HG02870 (cell line): ENCODE measurements at regions not wholly inside any gene's neighbourhood (a gene's known extent, or its start where the extent isn't known, plus 50 kb on each side); places are given as distances from the start of the nearest gene placed in this dataset.

Experiments used
- ATAC-seq: cut with Tn5 transposase; IDR thresholded peaks from one replicate; pipeline ENCODE4 v1.9.1; 2021; ENCODE audit warnings: mild to moderate bottlenecking, moderate library complexity; ENCODE audit not compliant: unreplicated experiment

DNA sequence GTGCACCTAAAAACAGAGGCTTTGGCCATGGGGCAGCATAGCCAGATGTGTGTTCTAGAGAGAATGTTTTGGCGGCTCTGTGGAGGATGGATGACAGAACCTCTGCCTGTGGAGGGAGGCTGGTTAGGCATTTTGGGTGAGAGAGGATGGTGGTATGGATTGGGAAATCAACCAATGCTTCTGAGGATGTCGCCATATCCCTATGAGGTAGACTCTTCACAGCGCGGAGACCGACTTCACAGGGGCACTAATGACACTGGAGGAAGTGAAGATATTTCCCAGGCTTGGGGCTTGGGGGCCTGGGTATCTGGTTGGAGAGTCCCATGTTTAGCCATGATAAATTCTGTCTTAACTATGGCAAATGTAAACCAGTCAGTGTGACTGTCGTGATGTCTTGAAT is 140.6 kb upstream of the KLF4 start:
- ATAC-seq = no peak

DNA sequence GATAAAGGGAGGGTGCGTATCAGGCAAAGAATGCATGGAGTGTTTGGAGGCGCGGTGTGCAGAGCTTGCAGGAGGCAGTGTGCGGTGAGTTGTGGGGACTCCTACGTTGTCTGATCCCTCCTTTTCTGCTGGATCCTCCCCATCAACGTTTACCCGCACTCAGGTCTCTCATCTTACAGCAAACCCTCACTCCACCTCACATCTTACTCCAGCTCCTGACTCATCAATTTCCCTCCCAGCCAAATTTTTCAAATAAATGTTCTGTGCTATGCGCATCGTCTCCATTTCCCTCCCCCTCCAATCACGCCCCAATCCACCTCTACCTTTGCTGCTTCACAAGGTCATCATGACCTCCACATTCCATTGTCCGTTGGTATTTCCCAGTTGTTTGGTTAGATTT is 138.9 kb upstream of the KLF4 start:
- ATAC-seq = no peak

DNA sequence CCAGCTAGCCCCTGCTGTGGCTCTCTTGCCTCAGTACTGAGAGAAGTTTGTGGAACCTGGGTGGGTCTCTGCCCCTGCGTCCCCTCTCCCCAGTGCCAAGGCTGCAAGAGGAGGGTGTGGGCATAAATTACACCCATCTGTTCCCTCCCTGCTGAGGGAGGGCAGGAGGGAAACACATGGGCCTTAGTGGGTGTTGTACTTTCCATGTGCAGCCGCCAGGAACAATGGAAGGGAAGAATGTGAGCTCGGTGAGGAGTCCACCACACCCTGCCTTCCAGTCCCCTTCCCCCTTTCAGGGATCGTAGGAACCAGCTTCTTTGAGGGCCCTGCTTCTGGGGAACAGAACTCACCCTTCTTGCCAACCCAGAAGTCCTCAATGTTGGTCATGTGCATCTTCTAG is 138.2 kb upstream of the KLF4 start:
- no peak for ATAC-seq

DNA sequence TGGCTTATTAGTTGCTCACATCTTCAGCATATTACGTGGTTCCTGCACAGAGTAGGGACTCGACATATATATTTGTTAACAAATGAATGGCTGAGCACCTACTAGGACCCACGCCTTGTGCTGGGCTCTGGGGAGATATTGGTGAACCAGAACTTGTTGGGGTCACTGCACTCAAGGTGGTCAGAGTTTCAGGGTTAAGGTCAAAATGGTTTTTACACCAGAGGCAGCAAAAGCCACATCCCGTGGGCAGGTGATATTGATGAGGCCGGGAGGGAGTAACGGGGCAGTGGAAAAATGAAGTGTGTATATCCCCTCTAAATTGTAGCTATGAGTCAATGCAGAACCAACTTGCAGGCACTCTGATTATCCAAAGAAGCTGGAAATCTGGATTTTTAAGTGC is 136.5 kb upstream of the KLF4 start:
- no peak for ATAC-seq

DNA sequence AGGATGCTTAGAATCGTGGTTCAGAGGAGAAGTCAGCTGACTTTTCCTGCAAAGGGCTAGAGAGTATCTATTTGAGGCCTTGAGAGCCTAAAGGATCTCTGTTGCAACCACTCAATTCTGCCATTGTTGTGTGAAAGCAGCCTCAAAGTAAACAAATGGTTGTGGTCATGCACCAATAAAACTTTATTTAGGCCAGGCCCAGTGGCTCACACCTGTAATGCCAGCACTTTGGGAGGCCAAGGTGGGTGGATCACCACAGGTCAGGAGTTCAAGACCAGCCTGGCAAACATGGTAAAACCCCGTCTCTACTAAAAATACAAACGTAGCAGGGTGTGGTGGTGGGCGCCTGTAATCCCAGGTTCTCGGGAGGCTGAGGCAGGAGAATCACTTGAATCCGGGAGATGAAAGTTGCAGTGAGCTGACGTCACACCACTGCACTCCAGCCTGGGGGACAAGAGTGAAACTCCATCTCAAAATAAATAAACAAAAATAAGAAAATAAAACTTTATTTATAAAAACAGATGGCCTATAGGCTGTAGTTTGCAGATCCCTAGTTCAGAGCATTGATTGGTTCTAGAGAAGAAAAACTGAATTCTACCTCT is 135.9 kb upstream of the KLF4 start:
- no peak for ATAC-seq

DNA sequence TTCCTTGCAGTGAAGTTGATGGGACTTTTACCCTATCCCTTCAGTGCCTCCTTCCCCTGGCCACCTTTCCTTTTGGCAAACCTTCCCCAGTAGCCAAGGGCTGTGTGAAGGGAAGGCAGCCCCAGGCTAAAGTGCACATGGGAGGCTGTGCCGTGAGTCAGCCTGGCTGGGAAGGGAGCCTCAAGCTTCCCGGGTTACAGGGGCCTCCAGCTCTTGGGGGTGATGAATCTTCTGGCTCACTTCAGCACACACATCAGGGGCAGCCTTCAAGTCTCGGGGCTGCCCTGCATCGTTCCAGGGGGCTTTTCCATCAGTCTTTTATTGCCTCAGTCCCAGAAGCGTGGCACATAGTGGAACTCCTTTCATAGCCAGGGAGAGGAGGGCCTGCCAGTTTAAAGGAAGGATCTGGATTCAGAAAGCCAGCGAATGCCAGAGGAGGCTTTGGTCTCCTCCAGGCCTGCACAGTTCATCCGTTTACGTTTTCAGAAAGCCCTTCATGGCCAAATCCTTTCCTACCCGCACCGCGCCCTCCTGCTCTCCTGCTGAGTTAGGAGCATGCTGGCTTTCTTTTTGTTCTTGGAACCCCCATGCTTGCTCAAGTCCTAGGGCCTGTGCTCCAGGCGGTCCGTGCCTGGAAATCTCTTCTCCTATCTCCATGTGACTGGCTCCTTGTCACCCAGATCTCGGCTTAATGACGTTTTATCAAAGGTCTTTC is 134.8 kb upstream of the KLF4 start:
- ATAC-seq = no peak

DNA sequence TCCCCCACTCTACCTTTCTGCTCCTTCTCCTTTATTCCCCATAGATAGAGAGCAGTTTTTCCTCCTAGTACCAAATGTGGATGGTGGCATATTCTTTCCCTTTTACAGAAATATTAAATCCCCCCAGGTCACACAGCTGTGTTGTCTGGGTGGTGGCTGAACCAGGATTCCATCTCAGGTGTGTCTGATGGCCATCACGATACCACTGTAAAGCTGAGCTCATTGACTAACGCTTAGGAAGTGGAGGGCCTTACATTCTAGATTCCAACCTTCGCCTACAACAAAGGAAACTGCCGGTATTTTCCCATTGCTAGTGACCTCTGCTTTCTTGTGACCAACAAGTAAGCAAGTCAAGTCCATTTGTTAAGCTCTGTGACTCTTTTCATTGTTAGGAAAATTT is 131.9 kb upstream of the KLF4 start:
- ATAC-seq = no peak

DNA sequence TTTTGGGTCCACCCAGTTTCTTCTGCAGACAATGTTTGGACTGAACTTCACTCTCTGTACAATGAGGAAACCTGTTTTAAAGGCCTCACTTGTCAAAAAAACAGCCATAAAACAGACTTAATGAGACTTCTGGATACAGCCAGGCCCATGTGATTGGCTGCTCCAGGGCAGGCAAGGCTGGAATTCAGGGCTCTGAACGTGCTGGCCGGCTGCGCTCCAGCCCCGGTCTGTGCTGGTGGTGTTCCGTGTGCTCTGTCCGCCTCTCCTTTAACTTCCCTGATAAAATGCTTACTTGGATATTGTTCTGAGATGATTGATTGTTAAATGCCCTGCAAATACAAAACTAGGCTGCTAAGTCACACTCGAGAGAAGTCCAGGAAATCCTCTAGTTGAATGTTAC is 131.2 kb upstream of the KLF4 start:
- ATAC-seq = no peak

DNA sequence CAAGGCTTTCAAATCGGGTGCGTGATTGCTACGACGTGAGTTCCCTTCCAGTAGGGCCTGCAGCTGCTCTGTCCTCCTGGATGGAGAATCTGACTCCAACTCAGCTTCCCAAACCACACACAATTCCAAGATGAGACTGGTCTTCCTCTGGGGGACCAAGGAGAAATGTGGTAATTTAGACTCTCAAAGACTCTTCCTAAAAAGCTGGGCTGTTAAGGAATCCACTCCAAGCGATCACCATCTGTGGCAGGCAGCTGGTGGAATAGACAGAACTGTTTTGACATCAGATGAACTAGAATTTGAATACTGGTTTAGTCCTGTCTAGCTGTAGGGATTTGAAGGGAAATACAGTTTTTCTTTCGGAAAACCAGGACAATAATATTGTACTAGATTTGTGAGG is 130.7 kb upstream of the KLF4 start:
- no peak for ATAC-seq

DNA sequence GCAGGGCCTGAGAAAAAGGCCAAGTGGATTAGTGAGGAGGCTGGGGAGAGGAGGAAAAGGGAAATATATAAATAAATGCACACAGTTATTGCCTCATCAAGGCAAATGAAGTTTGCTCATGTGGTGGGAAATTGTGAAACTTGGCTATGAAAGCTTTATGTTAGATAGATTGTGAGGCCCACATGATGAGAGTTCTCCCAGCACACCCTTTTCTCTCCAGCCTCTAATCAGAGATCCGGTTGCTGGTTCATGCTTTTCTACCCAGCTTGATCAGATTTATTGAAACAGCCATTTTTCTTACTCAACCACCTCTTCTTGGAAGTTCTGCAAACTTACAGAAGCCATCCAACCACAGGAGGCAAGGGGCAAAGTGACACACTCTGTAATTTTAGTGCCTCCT is 125.8 kb upstream of the KLF4 start:
- ATAC-seq = no peak

DNA sequence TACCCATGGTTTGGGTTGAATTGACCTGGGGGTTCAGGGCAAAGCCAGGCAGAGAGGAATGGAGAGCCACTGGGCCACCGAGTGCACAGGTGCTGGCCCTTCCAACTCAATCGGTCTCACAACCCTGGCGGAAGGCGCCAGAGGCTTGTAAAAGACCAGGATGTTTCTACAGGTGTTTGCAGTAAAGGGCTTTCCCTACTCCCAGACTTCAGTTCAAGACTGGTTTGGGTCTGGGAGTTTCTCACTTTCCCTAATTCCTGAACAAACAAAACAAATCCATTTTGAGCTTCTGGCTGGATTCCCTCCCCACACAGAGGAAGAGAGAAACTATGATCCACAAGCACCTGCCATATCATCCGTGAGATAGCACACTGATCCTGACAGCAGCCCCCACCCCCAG is 125.2 kb upstream of the KLF4 start:
- no peak for ATAC-seq

DNA sequence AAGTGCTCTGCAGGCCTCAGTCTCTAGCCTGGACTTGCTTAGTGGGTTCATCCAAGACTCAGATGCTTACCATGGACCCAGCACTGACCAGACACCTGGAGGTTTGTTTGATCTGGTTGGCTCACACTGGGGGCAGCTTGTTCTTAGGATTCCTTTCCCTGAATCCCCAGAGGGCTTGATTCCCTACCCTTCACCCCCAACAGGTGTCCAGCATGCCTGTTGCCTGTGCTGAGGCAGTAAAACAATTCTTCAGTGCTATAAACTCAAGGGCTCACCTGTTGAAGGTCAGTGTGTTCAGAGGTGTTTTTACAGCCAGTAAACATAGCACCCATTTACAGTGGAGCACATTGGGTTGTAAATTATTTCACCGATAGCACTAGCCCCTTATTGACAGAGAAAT is 123.8 kb upstream of the KLF4 start:
- ATAC-seq = no peak

DNA sequence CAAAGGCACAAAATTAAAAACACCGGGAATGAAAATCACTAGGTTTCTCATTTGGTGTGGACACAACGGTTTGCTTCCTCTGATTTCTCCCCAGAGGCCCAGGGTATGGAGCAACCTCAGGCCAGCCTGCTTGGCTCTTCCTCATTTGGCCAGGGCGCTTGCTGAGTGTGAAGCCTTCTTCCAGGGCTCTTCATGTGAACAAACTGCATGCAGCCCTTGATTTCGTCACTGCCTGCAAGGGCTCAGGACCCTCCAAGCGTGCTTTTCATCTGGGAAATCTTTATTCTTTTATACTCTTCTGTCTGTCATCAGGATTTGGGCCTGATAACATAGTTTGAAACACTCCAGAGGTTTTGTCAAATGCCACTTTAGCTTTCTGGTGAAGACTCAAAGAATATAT is 122.6 kb upstream of the KLF4 start:
- no peak for ATAC-seq

DNA sequence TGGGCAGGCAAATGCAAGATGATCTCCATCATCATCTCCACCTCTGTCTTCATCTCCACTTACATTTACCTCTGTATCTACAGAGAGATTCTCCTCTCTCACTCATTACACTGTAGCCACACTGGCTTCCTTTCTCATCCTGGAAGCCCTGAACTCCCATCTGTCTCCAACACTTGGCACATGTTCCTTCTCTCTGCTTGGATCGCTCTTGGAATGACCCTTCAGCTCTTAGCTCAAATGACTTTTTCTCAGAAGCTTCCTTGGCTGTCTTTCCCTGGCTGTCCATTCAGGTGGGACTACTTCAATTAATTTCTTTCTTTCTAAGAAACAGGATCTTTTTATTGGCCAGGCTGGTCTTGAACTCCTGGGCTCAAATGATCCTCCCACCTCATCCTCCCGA is 120.0 kb upstream of the KLF4 start:
- ATAC-seq = no peak

DNA sequence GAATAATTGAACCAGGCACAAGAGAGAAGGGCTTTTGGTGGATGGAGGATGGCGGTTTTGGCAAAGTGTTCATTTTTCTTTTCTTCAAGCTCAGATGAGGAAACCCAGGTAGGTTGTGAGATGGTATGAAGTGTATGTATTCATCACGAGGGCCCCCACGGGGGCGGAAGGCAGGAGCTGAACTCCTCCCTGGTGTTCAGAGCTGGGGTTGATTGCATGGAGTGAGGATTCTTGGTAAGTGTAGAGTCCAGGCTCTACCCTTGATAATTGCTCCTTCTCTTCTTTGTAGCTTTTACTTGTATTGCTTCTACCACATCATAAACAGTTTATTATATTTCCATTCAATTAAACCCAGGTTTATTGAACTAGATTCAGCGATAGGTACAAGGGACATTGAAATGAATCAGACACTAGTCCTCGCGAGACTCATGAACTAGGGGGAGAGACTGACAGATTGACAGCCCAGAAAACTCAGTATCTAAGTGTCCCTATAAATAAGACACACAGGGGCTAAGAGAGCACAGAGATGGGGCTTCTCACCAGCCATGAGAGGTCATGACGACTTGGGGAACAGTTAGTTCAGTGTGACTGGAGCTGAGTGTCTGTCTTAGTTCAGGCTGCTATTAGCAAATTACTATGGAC is 116.7 kb upstream of the KLF4 start:
- no peak for ATAC-seq

DNA sequence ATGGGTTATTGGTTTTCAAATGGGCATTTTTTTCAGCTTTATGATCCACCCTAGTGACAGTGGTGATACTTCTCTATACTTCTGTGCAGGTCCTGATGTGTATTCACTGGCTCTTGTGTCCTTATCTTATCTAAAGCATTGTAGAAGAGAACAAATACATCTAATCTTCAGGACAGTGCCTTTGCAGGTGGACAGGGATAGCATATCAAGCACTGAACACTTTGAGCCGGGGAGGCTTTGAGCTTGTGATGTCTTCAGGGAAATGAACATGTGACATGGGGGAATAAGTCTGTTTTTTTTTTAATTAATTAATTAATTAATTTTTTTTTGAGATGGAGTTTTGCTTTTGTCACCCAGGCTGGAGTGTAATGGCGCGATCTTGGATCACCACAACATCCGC is 115.5 kb upstream of the KLF4 start:
- ATAC-seq = no peak

DNA sequence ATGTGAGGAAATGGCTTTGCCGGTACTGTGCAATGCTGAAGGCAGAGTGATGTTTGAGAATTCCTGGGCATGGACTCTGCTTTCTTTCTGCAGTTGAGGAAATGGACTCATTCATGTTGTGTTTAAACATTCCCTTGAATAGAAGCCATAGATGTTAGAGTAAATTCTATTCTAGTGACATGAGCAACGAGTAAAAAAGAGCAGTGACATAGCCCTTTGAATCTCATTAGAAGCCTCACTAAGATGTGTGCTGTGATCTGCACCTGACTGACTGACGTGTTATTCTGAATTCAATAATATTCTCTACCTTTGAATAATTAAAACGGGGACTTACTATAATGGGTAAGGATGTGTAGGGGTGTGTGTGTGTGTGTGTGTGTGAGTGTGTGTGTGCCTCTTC is 113.7 kb upstream of the KLF4 start:
- ATAC-seq = no peak

DNA sequence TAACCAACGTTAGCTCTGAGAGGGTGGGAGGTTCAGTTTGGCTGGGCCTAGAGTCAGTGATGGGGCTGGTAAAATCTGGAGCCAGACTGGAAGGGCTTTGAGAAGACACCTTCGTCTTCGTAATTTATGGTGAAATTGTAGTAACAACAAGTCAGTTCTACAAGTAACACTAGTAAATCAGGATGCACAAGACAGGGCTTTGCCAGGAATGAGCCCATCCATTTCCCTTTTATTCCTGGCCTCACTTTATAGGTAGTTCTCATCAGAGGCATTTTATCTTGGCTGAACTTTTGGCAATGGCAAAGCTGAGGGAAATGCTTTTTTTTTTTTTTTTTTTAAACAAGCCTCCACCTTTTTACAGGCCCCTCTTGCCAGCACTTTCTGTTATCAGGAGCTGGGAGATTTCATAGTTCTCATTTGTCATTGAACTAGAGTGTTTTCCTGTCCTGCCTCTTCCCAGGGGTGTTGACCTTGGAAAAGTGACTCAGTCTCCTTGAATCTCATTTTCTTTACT is 110.5 kb upstream of the KLF4 start:
- no peak for ATAC-seq

DNA sequence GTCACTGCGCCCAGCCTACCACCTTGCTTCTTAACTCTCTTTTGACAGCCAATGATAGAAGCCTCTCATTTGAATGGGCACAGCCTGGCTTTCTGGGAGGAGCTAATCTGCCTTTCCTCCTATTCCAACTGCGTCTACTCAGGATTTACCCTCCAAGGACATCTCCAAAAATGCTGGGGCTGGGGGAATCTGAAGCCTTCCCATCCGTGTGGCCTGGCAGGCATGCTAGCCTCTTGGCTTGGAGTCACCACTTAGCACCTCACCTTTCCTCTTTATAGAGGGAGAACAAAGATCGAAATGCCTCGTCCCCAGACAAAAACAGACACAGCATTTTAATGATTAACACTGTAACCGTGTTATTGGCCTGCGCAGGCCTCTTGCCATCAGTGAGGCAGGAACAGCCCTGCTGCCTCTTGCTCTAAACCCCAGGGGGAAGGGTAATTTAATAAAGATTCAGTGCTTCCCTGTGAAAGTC is 108.2 kb upstream of the KLF4 start:
- ATAC-seq = no peak

DNA sequence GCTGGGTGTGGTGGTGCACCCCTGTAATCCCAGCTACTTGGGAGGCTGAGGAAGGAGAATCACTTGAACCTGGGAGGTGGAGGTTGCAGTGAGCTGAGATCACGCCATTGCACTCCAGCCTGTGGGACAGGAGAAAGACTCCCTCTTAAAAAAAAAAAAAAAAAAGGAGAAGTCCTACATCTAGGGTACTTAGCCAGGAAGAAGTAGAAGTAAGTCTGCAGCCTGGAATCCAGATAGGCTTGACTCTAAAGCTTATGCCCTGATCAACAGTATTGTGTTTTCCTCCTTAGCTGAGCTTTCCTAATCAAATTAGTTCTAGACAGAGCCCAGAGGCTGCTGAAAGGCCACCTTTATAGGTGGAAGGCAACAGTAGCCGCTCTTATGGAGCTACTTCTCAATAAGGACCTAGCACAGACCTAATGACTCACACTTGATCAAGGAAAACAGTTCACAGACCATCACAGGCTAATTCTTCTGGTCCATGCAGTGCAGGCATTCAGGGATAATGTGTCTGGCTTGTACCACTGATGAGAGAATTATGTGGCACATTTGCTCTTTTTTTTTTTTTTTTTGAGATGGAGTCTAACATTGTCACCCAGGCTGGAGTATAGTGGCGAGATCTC is 105.5 kb upstream of the KLF4 start:
- ATAC-seq = no peak

DNA sequence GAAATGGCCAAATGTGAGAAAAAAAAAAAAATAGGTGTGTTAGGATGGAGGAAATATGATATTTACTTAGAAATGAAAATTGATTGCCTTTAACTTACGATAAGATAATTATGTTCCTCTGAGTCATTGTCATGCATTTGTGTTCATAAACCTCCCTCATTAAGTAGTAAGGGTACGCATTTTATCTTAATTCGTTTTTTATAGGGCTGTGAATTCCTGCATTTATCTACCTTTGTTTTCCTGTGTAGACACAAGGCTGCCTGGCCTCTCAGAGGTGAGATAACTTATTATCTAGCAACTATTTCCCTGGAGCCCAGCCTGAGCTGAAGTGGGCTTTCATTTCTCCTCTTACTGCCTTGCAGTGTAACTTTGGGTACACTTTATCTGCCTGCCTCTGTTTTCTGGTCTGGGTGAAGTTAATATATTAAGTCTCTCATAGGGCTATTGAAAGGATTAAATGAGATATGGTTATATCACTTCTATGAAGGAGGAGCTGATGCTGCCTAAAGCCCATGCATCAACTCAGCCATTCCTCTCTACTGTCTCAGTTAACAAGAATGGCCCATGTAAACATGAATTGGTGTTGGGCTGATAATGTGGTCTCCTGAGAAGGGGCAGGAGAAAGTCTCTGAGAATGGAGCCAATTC is 103.8 kb upstream of the KLF4 start:
- ATAC-seq = no peak
